Activated gamma-delta T cell (primary cell): ENCODE measurements at regions not wholly inside any gene's neighbourhood (a gene's known extent, or its start where the extent isn't known, plus 50 kb on each side); places are given as distances from the start of the nearest gene placed in this dataset.
"Not testable (repeated sequence)": the region's sequence is repeated elsewhere in the genome, so short reads cannot be mapped to it uniquely, and the experiment has no call there.

Experiments
- DNase-seq: peaks from one replicate; lab custom pipeline; 2025; lab: John Stamatoyannopoulos, UW

DNA sequence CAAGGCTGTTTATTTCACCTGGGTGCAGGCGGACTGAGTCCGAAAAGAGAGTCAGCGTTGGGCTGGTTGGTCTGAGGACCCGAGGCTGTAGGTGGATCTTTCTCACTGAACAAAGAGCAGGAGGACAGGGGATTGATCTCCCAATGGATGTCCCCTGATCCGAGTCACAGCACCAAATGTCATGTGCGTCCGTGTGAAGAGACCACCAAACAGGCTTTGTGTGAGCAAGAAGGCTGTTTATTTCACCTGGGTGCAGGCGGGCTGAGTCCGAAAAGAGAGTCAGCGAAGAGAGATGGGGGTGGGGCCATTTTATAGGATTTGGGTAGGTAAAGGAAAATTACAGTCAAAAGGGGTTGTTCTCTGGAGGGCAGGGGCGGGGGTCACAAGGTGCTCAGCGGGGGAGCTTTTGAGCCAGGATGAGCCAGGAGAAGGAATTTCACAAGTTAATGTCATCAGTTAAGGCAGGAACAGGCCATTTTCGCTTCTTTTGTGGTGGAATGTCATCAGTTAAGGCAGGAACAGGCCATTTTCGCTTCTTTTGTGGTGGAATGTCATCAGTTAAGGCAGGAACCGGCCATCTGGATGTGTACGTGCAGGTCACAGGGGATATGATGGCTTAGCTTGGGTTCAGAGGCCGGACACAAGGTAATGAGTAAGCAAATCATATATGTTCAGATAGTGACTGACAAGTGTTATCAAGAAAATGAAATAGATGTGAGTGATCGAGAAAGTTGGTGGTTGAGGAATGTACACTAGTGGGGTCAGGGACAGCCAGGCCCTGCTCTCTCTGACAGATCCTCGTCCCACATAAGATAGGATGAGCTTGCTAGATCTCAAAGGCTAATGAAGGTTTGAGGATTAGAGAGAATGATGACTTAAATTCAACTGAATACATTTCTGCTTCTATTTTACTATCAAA is 760.0 kb downstream of the KCNT2 start:
- not testable (repeated sequence) for DNase-seq

GRCh38 chr1:195831789-195832188 is 776.5 kb downstream of the KCNT2 start:
- DNase-seq: no peak

DNA sequence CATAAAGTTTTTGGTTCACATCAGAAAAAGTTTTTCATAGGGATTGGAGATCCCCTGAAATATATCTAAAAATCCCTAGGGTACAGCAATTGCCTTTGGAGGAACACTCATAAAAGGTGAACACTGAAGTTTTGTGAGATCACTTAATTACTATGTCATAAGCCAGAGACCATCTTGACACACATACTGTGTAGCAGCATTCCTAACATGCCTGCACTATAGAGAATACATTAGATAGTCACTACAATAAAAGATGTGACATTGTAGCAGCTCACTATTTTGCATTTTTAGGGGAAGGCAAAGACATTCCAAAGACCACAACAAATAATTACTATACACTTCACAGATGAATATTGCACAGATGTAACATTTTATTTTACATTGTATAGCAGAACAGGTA is 779.9 kb downstream of the KCNT2 start:
- no peak for DNase-seq

DNA sequence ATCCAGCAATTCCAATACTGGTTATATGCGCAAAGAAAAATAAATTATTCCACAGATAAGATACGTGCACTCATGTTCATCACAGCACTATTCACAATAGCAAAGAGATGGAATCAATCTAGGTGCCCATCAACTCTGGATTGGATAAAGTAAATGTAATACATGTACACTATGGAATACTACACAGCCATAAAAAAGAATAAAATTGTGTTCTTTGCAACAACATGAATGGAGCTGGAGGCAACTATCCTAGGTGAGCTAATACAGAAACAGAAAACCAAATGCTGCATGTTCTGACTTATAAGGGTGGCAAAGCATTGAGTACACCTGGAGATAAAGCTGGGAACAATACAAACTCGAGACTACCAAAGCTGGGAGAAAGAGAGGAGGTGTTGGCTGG is 787.3 kb downstream of the KCNT2 start:
- DNase-seq: no peak

- DNase-seq: no peak
These were observed 802.2 kb downstream of the KCNT2 start for GRCh38 chr1:195806060-195806459.

DNA sequence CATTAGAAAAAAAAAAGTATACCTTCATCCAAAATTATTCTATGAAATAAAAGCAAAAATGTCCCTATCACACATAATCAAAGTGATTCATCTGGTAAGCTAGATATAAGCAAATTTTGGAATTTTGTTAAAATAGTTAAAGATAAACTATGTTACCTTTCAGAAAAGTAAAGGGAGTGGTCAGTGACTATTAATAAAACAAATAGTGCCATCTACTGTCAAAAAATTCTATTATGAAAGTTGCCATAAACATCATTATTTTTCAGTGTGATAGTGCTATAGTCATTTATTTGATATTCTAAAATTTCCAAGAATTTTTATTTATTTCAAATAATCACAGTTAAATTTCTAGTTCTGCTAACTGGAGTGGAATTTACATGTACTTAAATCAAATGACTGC is 803.7 kb downstream of the KCNT2 start:
- DNase-seq: no peak

DNA sequence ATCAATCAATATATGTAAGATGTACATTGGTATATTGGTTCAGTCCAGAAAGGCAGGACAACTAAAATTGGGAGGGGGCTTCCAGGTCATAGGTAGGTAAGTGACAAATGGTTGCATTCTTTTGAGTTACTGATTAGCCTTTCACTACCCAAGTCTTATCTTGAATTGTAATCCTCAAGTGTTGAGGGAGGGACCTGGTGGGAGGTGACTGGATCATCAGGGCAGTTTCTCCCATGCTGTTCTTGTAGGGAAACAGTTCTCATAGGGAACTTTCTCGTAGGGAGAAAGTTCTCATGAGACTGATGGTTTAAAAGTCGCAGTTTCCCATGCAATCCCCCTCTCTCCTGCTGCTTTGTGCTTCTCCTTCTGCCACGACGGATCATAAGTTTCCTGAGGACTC is 809.2 kb downstream of the KCNT2 start:
- DNase-seq: no peak

DNA sequence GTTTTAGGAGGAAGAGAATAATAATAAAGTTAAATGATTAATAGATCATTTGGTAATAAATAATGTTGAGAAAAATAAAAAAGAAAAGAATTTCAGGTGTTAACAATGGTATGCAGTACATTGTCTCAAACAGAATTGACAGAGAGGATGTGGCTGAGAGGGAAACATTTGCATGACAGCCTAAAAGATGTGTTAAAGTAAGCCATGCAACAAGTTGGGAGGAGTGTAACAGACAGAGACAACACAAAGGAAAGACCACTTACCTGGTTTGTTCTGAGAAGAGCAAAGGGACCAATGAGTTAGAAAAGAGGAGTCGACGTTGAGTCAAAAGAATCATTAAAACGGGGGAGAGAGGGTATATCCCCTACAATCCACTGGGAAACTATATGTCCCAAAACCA is 814.0 kb downstream of the KCNT2 start:
- DNase-seq: no peak

- DNase-seq: no peak
These were observed 816.4 kb downstream of the KCNT2 start for GRCh38 chr1:195791796-195792195.

- no peak for DNase-seq
These were observed 817.6 kb downstream of the KCNT2 start for GRCh38 chr1:195790514-195791168.

DNA sequence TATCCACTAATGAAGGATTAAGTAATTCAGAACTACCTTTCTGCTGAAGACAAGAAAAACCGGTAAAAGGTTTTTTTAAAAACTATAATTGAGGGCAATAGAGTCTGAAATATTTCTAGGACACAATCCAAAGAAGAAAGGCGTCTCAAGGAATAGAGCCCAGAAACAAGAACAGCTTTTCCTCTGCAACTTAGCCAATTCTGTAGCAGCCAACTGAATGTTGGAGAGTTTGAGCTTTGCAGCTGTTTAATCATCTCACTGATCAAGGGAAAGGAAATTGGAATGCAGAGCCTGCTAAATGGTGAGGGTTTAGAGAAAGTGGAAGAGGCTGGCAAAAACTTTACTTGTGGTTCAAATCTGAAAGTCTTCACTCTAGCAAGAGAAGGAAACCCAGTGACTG is 818.9 kb downstream of the KCNT2 start:
- no peak for DNase-seq

DNA sequence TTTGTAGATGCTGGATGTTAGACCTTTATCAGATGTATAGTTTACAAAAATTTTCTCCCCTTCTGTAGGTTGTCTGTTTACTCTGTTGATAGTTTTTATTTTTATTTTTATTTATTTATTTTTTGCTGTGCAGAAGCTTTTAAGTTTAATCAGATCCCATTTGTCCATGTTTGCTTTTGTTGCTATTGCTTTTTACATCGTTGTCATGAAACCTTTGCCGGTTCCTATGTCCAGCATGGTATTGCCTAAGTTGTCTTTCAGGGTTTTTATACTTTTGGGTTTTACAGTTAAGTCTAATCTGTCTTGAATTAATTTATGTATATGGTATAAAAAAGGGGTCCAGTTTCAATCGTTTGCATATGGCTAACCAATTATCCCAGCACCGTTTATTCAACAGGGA is 819.5 kb downstream of the KCNT2 start:
- DNase-seq: no peak

- no peak for DNase-seq
These were observed 822.4 kb downstream of the KCNT2 start for GRCh38 chr1:195785830-195786229.

DNA sequence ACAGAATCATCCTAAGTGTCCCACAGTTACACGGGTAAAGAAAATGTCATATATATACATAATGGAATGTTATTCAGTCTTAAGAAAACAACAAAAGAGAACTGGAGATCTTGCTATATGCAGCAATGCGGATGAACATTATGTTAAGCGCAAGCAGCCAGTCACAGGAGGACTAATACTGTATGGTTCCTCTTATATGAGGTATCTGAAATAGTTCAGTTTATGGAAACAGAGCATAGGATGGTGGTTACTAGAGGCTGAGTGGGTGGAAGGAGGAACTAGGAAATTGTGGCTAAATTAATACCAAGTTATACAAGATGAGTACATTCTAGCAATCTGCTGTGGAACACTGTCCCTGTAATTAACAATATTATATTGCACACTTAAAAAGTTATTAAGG is 834.3 kb downstream of the KCNT2 start:
- no peak for DNase-seq

- no peak for DNase-seq
These were observed 838.8 kb downstream of the KCNT2 start for GRCh38 chr1:195769461-195769860.

DNA sequence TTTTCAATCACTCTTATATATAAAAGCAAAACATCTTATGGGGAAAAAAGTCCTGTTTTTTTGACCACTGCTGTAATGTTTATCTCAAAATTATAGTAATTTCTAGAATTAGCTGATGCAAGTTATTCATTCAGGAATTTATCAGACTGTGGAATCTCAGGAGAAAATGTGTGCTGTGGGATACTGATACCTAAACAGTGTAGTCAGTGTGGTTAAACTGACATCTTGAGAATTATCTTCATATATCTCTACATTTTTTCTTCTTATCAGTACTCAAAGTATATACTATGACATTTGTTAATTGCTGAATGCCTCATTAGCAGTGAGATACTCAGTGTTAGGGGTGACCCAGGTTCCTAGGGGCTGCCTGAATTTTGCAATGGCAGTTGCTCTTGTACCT is 839.3 kb downstream of the KCNT2 start:
- no peak for DNase-seq

- no peak for DNase-seq
These were observed 839.9 kb downstream of the KCNT2 start for GRCh38 chr1:195768377-195768776.

DNA sequence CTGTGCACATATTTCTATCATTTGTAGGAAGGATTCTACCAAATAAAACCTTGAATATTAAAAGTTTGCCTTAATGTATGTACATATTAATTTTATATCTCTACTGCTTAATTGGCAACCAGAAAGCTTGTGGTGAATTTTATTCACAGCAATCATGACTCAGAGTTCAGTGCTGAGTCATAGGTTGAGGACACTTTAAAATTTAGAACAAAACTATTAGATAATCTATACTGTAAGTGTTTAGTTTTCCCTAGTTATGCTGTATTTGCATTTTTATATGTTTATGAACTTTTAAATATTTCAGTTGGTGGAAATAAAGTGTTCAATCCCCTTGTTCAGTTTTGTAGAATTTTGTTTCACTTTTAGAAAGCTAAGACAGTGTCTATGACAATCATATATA is 841.5 kb downstream of the KCNT2 start:
- no peak for DNase-seq

GRCh38 chr1:195765099-195765498 is 843.1 kb downstream of the KCNT2 start:
- no peak for DNase-seq

DNA sequence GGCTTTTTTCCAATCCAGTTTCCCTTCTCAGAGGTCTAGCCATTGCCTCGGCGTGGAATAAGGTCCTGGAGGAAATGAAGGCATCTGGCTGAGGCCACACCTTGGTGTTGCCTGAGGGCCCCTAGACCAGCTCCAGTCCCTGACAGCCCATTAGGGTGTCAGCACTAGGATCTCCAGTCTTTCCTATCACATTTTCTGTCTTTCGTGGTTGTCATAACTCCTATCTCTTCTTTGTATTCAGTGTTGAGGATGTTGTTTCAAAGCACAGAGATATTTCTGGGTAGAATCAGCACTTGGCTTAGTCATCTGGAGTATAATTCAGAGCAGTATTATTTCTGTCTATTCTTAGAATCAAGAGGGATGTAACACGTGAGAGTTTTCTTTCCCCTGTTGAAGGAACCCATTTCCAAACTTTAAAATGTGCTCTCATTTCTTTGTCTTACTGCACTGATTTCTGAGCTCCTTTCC is 844.3 kb downstream of the KCNT2 start:
- DNase-seq: no peak

GRCh38 chr1:195763146-195763906 is 844.9 kb downstream of the KCNT2 start:
- DNase-seq: no peak

DNA sequence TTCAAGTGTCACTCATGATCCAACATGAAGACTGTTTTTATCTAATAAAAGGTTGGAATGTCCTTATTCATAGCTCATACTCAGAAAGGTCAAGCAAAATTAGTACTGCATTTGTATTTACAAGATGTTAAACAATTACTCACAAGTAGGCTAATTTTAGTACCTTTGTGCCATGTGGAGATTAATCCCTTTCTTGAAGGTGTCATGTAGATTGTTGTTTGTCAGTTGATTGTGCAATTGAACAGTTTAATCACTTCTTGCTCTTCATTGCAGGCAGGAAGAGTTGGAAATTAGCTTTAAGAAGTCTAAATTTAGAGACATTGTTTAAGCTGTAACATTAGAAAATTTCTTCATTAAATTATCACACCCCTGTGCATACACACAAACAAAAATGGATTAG is 847.1 kb downstream of the KCNT2 start:
- no peak for DNase-seq

DNA sequence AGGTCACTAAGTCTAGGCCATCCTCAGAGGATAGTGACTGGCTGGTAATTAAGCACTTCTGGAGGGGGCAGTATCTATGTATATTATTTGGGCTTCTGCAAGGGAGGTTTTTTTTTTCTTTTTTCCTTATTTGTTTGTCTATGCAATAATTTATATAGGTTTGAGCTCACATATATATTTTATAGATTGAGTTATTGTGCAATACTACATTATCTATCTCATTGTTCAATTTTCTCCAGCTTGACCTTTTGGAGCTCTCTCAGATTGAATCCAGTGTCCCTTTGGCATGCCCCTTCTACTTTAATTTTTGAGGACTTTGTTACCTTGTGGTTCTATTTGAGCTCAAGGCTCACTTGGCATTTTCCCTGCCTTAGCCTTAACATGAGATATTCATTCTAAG is 852.1 kb downstream of the KCNT2 start:
- DNase-seq: no peak
